HepG2 (cell line): ENCODE measurements at regions not wholly inside any gene's neighbourhood (a gene's known extent, or its start where the extent isn't known, plus 50 kb on each side); places are given as distances from the start of the nearest gene placed in this dataset.

Experiments
- ATAC-seq: fragments of 200-7000 bp; cut with Tn5 transposase; 3 replicates; pipeline ENCODE4 v1.9.1; 2020; ENCODE audit warnings: mild to moderate bottlenecking, moderate library complexity
- BruUV-seq: library from RNA; stranded (reverse); fragments of 400-500 nt; replicated peaks from 2 replicates; lab custom pipeline; 2021; lab: Mats Ljungman, UMichigan
- CTCF ChIA-PET: fragments of 300-600 bp; formaldehyde crosslinking; extraction: SDS; loops from one replicate; lab custom pipeline; 2021; ENCODE audit warnings: low total read pairs, inconsistent platforms, low intra/inter-chr PET ratio; lab: Yijun Ruan, JAX
- POLR2A ChIA-PET: fragments of 350-600 bp; sonication (Branson Sonifier 250); formaldehyde crosslinking; loops from one replicate; lab custom pipeline; 2020; ENCODE audit warnings: antibody characterized with exemption, inconsistent platforms; lab: Yijun Ruan, JAX
- DNase-seq: peaks from one replicate; pipeline ENCODE4 v3.0.0-alpha.2; 2015; ENCODE audit warnings: low spot score
- FAIRE-seq: peaks from 3 replicates; lab custom pipeline; 2011; peaks lifted over from hg19 to GRCh38; lab: Jason Lieb, UNC
- H2AFZ ChIP-seq: one replicate; pipeline ENCODE4 v1.6.1; 2011; ENCODE audit warnings: low read length, inconsistent platforms
- H3K27ac ChIP-seq: fragments of 300-600 bp; 3 replicates; pipeline ENCODE4 v1.8.0; 2011; ENCODE audit warnings: mixed run types, mild to moderate bottlenecking, mixed read lengths, low read length, inconsistent platforms; ENCODE audit not compliant: insufficient read depth; ENCODE audit errors: extremely low read length
- H3K27me3 ChIP-seq, 2 experiments: fragments of 200-600 bp in 1 of 2; 2 replicates in 1 of 2; 3 replicates in 1 of 2; pipeline versions ENCODE4 v1.6.0 to v1.8.0; 2011; ENCODE audit warnings: low read length in 2 of 2, mild to moderate bottlenecking in 2 of 2, moderate library complexity in 2 of 2, inconsistent platforms in 1 of 2; ENCODE audit not compliant: insufficient read depth in 2 of 2, control insufficient read depth in 1 of 2
- H3K36me3 ChIP-seq, 2 experiments: fragments of 200-600 bp in 1 of 2; replicated peaks in 1 of 2; 2 replicates in 1 of 2; 3 replicates in 1 of 2; pipeline versions ENCODE4 v1.5.1 to v1.8.0; 2011; ENCODE audit warnings: low read length in 2 of 2, inconsistent platforms in 1 of 2; ENCODE audit not compliant: insufficient read depth in 2 of 2, control insufficient read depth in 1 of 2
- H3K4me1 ChIP-seq: 2 replicates; pipeline ENCODE4 v1.5.1; 2012; ENCODE audit warnings: low read length, inconsistent platforms; ENCODE audit not compliant: insufficient read depth
- H3K4me2 ChIP-seq: 2 replicates; pipeline ENCODE4 v1.6.0; 2011; ENCODE audit warnings: low read depth, low read length, inconsistent platforms
- H3K4me3 ChIP-seq, 3 experiments: fragments of 200-600 bp in 1 of 3; sonication (generic), shearing (Covaris generic) in 1 of 3; replicated peaks in 1 of 3; 2 replicates each; pipeline ENCODE4 v1.5.1; 2011 to 2016; ENCODE audit warnings: low read length in 3 of 3, inconsistent platforms in 2 of 3, low read depth in 2 of 3, mild to moderate bottlenecking in 2 of 3, control low read depth in 1 of 3, mixed read lengths in 1 of 3; ENCODE audit not compliant: insufficient read depth in 1 of 3
- H3K79me2 ChIP-seq: one replicate; pipeline ENCODE4 v1.6.1; 2011; ENCODE audit warnings: low read length, inconsistent platforms; ENCODE audit not compliant: insufficient read depth
- H3K9ac ChIP-seq: 2 replicates; pipeline ENCODE4 v1.6.0; 2011; ENCODE audit warnings: mild to moderate bottlenecking, low read depth, low read length, inconsistent platforms; ENCODE audit not compliant: insufficient read depth
- H3K9me3 ChIP-seq: 2 replicates; pipeline ENCODE4 v1.5.1; 2012; ENCODE audit warnings: mild to moderate bottlenecking, low read length
- H4K20me1 ChIP-seq: 2 replicates; pipeline ENCODE4 v1.6.0; 2011; ENCODE audit warnings: inconsistent platforms, mild to moderate bottlenecking, low read length, moderate library complexity; ENCODE audit not compliant: insufficient read depth
- RBM22 ChIP-seq: fragments of 200-400 bp; formaldehyde crosslinking; optimal IDR thresholded peaks from 2 replicates; pipeline ENCODE3; 2017; ENCODE audit warnings: mild to moderate bottlenecking, low read length, moderate library complexity
- SUZ12 ChIP-seq: fragments of 150-350 bp; IDR thresholded peaks from 2 replicates; pipeline ENCODE4 v1.6.1; 2014; ENCODE audit warnings: low read depth, low read length
- ZEB1 ChIP-seq: IDR thresholded peaks from 2 replicates; pipeline ENCODE4 v1.6.1; 2012; ENCODE audit warnings: mild to moderate bottlenecking, low read depth, inconsistent platforms; ENCODE audit not compliant: insufficient replicate concordance
- ZMYM2 ChIP-seq: sonication (generic); formaldehyde crosslinking; IDR thresholded peaks from 2 replicates; pipeline ENCODE4 v1.8.0; 2022; ENCODE audit warnings: mild to moderate bottlenecking, missing genetic modification reagents
- ZNF441 ChIP-seq: sonication (generic); formaldehyde crosslinking; IDR thresholded peaks from 2 replicates; pipeline ENCODE4 v1.7.0; 2021; ENCODE audit warnings: missing genetic modification reagents, borderline replicate concordance
- ZNF451 ChIP-seq: sonication (generic); formaldehyde crosslinking; IDR thresholded peaks from 2 replicates; pipeline ENCODE4 v1.5.0; 2020; ENCODE audit warnings: mild to moderate bottlenecking, missing genetic modification reagents
- WGBS: methylation state at CpG from one replicate; pipeline ENCODE4 v1.1.6; 2017; ENCODE audit warnings: low lambda C conversion rate; 5-methylcytosine and 5-hydroxymethylcytosine counted together
- in situ Hi-C: cut with HindIII; loops from 2 replicates; pipeline ENCODE4 v1.10.0; 2017; ENCODE audit warnings: low pct_unique_long_range_greater_than_20kb; ENCODE audit not compliant: extremely low pct_ligation_motif_present
- intact Hi-C: fragments of 100-400 bp; cut with micrococcal nuclease; formaldehyde crosslinking; loops from one replicate; pipeline ENCODE4 v1.10.0; 2022; ENCODE audit not compliant: unreplicated experiment

- Histone ChIP-seq H3K27ac (no peak overlapping the region), H3K4me3 (no peak overlapping the region), H2AFZ (no peak overlapping the region), H3K36me3 (peaks cover 7 to 29% of the 10 kb centered on the region in 2 experiments; a peak in 3 of 5 replicates), H4K20me1 (no peaks in the 10 kb centered on the region), H3K27me3 (no peaks in the 10 kb centered on the region), H3K4me1 (peaks cover 22% of the 10 kb centered on the region), H3K4me2 (no peak overlapping the region), H3K9me3 (no peaks in the 10 kb centered on the region), H3K9ac (no peak overlapping the region), H3K79me2 (no peaks in the 10 kb centered on the region)
- BruUV-seq = no TSS peak
- TF ChIP-seq RBM22 (peak; percentile 30), ZNF451 (CRISPR knock-in tag) (no peak)
- CTCF ChIA-PET = no interaction called here
- 95% methylated on average over 9 of the region's 9 CpGs for whole genome bisulfite sequencing
- DNase-seq (no peak), FAIRE-seq (no peak), ATAC-seq (no peak)
- POLR2A ChIA-PET = no interaction called here
- in situ Hi-C loops (no loop called here), intact Hi-C loops (no loop called here)
These were observed 81.5 kb downstream of the RFLNA start for GRCh38 chr12:124376435-124376834.

GRCh38 chr12:124375789-124376175, 80.9 kb downstream of the RFLNA start:
- H3K9me3 ChIP-seq = no peaks in the 10 kb centered on the region
- H3K4me1 ChIP-seq = peaks cover 28% of the 10 kb centered on the region
- no peaks in the 10 kb centered on the region for H3K79me2 ChIP-seq
- H3K9ac ChIP-seq = no peak overlapping the region
- ATAC-seq (no peak), FAIRE-seq (no peak), DNase-seq (no peak)
- H3K36me3 ChIP-seq = peaks cover 5 to 30% of the 10 kb centered on the region in 2 experiments; a peak in 3 of 5 replicates
- ChIA-PET CTCF (no interaction called here), POLR2A (no interaction called here)
- no peak overlapping the region for H3K4me3 ChIP-seq
- H3K27me3 ChIP-seq = no peaks in the 10 kb centered on the region
- TF ChIP-seq ZEB1 (no peak), ZMYM2 (CRISPR knock-in tag) (no peak), SUZ12 (no peak), ZNF441 (CRISPR knock-in tag) (no peak)
- WGBS = 85% methylated on average over 5 of the region's 14 CpGs
- H2AFZ ChIP-seq = no peak overlapping the region
- intact Hi-C loops = no loop called here
- in situ Hi-C loops = no loop called here
- no peaks in the 10 kb centered on the region for H4K20me1 ChIP-seq
- no TSS peak for BruUV-seq
- H3K4me2 ChIP-seq = no peak overlapping the region
- H3K27ac ChIP-seq = no peak overlapping the region
